ENCODE measurements at regions not wholly inside any gene's neighbourhood (a gene's known extent, or its start where the extent isn't known, plus 50 kb on each side); places are given as distances from the start of the nearest gene placed in this dataset.

DNA sequence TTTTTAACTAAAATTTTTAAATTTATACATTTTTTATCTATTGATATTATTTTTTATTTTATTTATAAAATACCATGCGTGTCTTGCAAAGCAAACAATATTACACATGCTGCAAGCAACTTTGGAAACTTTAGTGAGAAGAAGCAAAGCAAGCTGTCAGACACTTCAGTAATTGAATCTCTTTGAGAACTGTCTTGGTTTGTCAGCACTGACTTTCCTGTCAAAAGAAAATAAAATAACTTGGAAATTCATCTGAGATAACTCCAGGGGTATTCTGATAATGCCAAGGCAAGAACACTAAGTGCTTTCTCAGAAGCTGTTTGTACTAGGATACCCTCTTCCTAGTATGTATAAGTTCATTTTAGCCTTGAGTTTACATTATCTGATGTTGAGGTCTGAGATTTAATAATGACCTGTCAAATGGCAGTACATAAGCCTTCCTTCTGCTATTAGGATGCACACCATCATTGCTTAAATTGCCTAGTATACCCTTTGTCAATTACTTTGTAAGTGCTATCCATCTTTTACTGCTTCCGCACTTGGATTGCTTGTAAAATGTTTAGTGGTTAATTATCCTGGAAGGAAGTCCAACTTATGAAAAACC lies 624.2 kb upstream of the AGA start:
- no peak for DNase-seq

DNA sequence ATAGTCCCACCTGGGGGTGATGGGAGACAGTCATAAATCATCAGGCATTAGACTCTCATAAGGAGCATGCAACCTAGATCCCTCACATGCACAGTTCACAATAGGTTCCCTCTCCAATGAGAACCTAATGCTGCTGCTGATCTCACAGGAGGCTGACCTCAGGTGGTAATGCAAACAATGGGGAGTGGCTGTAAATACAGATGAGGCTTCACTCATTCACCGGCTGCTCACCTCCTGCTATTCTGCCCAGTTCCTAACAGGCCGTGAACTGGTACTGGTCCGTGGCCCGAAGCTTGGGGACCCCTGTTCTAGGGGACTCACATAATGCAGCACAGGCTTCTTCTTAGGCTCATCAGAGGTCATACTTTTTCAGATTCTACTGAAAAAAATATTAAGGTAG lies 625.9 kb upstream of the AGA start:
- DNase-seq: no peak

DNA sequence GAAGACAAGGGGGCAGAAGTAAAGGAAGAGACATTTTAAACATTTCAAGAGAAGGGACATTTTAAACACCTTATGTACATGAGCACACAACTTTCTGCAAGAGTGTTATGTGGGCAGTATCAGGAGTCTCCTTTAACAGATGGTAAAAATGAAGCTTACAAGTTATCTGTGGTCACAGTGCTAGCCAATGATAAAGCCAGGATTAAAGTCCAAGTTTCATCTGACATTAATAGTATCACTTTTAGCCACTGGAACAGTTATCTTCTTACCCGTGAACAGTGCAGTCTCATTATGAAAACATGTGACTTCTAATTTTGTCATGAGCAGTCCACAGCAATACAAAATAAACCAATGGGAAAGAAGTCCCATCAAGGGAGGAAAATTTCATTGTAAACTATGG lies 627.9 kb upstream of the AGA start:
- no peak for DNase-seq

DNA sequence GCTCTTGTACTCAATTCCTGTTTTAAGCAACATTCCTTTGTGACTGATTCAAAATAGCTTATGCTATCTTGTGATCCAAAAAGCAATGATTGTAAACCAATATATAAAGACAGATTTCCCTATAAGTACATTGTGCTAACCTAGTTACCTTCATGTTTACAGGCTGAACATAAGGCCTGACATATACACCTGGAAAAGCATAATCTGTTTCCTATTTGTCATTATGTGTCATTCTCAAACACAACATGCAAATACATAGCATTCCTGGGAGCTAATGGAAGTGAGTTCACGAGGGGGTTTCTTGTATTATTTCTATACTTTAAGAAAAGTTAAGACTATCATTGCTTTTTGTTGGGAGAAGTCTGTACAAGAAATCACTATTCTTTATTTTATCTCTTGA lies 638.1 kb upstream of the AGA start:
- DNase-seq: no peak

DNA sequence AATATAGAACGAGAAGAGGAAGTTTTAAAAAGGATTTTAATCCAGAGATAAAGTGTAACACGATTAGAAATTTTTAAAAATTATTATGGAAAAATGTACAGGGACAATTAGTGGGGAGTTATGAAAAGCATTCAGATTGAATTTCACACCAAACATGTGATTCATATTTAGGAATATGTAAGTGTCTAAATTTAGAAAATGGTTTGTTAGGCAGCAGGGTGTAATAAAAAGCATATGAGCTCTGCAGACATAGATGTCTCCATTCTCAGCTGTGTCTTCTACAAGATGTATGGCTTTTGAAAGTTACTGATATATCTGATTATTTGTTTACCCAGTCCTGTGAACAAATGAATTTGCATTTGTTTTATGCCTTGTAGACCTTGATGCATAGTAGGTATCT lies 638.9 kb upstream of the AGA start:
- DNase-seq: no peak

DNA sequence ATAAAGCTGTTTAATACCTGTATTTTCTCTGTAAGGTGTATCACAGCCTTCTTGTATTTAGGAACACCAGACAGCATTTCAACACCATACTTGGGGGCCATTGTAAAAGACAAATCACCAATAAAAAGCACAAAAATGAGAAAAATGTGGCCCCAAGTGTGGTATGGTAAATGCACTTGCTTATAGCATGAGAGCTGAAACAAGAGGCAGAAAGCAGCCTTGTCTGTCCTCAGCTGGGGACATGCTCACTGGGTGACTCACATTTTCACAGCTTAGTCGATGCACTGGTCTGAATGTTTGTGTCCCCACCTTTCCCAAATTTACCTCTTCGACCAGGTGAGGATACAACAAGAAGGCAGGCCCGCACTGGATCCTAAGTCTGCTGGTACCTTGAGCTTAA lies 639.7 kb upstream of the AGA start:
- DNase-seq: no peak

DNA sequence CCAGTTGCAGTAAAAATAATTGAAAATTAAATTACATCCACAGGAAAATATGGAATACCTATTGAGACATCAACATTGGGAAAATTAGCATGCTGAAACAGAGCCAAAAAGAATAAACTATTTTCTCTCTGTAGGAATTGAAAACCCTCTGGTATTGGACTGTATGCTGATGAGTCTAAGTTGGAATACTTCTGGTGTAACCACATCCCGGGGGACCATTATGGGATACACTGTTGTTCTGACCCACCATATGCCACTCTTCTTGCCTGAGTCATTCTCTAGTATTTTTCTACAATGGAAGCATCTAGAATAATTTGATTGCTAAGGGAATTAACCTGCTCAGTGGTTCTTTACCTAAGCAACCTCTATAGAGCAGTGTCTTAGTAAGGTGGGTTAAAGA lies 640.7 kb upstream of the AGA start:
- no peak for DNase-seq

DNA sequence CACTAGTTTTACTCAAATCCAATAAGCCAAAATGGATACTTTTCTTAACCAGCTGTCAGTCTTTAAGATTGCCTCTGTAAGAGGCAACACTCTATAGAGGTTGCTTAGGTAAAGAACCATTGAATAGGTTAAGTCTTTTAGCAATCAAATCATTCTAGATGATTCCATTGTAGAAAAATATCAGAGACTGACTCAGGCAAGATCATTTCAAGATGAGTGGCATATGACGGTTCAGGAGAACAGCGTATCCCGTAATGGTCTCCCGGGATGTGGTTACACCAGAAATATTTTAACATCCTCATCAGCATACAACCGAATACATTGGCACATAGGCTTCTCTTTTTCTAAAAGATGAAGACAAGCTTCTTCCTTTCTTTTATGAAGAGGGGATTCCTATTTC lies 641.7 kb upstream of the AGA start:
- DNase-seq: no peak

DNA sequence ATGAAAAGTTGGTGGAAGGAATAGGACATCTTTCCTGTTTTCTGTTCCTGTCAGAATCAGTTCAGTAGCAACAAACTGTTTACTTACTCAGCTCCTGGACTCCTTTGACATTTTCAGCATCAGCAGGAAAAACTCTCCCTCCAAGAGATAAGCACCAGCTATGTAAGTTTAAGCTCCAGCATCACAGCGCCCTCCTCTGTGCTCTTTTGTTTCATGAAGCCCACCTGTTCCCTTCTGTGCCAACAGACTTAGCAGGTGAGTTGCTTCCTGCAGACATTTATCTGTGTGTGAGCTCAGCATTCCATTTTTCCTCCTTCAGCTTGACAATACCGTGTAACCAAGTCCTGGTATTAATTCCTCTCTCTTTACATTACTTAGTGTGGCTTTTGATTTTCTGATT lies 644.1 kb upstream of the AGA start:
- DNase-seq: no peak

DNA sequence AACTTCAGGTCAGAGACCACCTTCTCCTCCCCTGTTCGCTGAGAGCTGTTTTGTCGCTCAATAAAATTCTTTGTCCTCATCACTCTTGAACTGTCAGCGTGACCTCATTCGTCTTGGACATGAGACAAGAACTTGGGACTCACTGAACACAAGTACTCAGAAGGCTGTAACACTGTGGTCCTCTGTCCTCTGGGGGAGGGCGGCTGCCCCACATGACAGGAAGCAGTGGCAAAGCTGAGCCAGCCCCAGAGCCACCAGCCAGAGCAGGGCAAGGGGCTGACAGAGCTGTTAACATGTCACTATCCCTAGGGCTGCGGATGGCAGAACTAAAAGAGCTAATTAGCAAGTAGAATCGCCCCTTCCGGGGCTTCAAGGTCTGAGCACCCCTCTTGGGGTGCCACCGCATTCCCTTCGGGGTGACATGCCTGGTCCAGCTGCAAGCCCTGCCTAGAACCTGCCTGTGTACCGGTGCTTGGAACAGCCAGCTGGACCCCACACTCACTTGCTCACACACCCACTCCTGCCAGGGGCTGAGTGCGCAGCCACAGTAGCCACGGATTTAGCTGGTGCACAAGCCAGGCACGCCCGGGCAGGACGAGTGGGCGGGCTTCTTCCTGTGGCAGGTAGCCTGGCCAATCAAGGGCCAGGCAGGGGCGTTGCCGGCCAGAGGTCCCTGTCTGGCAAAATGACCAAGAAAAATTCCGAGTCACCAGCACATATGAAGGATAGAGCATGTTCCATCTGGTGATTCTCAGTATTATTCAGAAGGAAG lies 648.6 kb upstream of the AGA start:
- DNase-seq: no peak

DNA sequence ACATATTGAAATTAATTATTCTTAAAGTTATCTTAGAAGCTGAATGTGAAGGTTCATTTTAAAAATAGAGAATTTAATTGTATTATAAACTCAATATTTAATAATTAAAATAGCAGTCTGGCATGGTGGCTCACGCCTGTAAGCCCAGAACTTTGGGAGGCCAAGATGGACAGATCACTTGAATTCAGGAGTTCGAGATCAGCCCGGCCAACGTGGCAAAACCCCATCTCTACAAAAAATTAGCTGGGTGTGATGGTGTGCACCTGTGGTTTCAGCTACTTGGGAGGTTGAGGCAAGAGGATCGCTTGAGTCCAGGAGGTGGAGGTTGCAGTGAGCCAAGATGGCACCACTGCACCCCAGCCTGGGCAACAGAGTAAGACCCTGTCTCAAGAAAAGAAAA lies 659.9 kb upstream of the AGA start:
- no peak for DNase-seq

DNA sequence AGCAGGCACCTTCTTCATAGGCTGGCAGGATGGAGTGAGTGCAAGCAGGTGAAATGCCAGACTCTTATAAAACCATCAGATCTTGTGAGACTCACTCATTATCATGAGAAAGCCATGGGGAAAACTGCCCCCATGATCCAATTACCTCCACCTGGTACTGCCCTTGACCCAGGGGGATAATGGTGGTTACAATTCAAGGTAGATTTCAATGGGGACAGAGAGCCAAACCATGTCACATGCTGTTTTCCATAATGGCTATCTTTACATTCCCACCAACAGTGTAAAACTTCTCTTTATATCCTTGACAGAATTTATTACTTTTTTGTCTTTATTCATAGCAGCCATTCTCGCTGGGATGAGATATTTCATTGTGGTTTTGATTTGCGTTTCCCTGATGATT lies 663.0 kb upstream of the AGA start:
- no peak for DNase-seq

DNA sequence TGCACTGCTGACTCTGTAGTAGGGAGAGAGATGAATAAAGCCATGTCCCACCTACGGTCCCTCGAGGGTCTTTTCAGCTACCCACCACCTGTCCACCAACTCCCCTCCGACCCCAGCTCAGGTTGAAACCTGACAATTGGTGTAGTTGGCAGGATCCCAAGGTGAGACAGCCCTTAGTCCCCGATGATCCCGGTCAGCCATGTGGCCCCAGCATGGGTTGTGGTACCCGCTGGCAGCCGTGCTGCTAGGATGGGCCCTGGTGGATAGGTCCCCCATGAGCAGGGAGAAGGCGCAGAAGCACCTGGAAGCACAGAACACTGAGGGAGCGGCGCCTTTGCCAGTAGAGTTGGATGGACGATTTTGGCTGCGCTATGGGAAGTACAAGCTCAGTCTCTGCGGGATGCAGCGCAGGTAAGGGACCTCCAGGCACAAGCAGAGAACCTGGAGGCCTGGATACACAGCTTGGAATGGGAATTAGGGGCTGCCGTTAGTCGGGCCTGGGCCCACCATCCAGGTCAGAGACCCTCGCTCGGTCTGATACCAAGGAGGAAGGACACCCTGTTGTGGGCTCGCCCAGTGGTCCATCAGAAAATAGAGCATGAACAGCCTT lies 694.6 kb upstream of the AGA start:
- DNase-seq: no peak

DNA sequence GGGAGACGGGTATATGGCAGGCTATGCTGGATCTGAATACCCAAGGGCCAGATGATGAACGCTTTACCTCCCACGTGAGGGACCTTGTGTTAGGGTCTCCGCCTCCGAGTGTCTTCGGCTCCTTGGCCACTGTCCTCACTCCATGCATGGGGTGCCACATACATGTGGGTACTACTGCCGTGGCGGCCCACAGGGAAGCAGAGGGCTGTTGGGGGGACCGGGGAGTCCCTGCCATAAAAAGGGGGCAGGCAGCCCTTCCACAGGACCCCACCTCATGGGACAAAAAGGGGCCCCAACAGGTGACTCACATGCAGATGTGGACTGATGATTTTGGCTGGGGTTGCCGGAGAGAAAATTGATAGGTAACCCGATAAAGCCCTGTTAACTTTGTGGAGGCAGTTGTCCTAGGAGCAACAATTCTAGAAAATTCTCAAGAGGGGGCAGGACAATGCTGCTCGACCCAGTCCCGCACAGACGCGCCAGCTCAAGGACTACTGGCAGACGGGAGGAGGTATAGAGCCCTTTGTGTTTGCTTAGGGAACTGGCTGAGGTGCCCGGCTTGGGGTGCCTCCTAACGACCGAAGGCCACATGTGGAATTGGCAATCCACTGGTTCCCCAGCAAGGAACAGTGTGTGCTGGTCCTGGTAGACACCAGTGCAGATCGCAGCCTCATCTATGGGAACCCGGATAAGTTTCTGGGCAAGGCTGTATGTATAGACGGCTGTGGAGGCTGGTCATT lies 695.7 kb upstream of the AGA start:
- no peak for DNase-seq

DNA sequence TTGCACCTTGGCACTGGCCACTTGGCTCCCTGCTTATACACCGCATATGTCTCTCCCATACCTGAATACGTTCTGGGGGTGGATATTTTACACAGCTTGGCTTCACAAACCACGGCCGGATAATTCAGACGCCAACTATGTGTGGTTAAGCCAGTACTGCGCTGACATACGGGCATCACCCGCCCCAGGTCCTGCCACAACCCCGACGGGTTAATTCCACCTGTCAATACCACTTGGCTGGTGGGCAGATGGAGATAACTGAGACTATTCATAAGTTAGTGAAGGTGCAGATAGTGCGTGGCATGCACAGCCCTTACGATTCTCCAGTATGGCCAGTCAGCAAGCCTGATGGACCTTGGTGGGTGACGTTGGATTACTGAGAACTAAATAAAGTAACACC lies 696.3 kb upstream of the AGA start:
- DNase-seq: no peak

DNA sequence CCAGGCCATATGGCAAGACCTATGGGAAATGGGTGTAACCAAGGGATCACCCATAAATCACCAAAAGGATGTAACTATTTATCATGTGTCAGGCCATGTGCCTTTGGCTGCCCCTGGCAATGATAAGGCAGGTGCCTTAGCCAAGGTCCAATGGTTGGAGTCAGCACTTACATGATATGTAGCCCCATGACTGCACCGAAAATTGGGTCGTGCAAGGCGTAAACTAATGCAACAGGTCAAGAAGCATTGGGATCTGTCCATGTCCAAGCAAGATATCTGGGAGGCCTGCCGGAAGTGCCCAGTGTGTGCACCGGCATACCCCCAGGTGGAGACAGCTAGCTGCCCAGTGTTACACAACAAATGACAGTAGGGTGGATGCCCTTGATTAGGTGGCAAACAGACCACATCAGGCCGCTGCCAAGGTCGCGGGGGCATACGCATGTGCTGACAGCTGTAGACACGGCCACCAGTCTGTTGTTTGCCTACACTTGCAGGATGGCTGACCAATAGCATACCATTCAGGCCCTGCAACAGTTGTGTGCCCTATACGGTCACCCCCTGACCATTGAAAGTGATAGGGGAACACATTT lies 698.2 kb upstream of the AGA start:
- no peak for DNase-seq

DNA sequence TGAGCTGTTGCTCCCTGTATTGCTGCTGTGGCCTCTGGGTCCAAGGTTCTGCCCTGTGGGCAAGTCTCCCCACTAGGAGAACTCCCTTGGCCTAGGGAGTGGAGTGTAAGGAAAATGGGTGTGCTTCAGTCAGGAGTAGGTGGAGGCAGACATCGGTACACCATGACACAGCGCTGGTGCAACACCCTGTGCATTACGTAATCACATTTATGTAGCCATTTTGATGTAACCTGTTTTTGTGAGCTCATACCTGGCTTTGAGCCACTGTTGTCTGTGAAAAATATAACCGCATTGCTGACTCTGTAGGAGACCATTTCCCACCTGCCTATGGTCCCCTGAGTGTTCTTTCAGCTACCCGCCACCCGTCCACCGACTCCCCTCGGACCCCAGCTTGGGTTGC lies 700.5 kb upstream of the AGA start:
- DNase-seq: no peak

DNA sequence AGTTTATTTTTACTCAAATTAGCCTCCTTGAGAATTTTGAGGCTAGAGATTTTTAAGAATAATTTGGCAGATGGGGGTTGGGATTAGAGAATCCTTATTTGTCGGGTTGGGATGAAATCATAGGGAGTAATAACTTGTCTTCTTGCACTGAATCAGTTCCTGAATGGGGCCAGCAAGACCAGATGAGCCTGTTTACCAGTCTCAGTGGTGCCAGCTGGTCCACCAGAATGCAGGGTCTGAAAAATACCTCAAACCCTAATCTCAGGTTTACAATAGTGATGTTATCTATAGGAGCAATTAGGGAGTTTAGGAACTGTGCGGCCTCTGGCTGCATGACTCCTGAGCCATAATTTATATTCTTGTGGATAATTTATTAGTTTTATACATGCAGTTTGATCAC lies 705.9 kb upstream of the AGA start:
- no peak for DNase-seq

DNA sequence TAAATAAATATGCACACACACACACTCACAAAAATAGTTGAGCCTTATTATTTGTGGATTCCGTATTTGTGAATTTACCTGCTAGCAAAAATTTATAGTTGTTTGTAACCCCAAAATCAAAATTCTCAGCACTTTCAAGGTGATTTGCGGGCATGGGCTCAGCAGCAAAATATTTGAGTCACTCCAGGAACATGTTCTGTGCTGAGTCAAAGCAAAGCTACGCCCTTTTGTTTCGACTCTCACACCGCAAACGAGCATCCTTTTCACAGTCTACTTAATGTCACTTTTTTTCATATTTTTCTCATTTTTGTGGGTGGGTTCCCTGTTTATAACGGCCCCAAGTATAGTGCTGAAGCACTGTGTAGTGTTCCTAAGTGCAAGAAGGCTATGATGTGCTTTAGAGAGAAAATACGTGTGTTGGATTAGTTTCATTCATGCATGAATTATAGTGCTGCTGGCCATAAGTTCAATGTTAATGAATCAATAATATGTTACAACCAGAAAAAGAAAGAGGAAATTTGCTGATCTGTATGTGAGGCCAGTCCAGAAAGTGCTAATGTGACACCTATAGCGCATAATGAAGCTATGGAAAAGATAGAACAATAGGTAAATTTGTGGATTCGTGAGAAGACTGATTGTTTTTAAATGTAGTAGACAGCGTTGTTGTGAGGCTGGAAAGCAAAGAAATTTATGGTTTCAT lies 723.2 kb upstream of the AGA start:
- DNase-seq: no peak

DNA sequence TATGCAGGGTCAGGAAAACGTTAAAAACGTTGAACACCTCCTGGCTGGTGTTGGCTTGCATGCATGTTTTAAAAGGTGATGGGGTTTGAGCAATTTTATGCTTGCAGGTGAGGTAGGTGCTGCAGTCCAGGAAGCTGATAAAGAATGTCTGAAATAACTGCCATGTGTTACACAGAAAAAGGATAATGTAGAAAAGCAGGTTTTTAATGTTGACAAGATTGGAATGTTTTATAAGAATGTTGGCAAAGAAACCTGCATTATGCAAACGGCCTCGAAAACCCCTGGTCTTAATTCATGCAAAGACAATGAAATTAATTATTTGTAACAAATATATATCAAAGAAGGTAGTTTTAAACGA lies 723.7 kb upstream of the AGA start:
- no peak for DNase-seq

DNA sequence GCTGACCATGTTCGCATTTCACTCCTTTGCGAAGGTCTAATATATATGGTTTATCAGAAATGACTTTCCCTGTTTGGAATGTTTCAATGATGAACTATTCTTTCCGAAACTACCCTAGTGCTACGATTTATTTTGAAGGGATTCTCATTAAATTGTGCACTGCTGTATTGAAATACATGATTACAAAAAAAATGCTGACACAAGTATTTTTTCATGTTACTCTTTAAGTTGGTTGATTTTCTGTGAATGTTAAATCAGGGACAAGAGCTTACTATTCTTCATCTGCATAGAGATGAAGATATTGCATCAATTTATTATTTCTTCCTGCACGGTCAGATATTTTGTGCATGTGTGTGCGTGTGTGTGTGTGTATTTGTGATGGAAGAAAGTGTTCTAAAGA lies 731.5 kb upstream of the AGA start:
- DNase-seq: no peak

DNA sequence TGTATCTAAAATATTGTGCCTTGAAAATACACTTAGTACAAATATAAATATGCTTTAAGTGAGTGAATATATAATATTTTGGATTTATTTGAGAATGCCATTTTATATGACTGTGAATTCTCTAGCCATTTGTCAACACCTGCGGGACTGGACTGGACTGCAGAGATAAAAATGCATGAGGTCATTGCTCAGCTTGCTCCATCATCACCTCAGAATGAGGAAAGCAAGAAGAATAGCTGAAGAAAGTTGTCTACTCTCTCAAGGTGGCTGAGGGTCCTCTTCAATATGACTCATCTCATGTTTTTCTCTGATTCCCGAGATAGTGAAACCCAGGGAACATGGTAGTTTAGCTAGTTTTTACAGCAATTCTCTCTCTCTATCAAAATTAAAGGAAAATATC lies 732.5 kb upstream of the AGA start:
- no peak for DNase-seq

DNA sequence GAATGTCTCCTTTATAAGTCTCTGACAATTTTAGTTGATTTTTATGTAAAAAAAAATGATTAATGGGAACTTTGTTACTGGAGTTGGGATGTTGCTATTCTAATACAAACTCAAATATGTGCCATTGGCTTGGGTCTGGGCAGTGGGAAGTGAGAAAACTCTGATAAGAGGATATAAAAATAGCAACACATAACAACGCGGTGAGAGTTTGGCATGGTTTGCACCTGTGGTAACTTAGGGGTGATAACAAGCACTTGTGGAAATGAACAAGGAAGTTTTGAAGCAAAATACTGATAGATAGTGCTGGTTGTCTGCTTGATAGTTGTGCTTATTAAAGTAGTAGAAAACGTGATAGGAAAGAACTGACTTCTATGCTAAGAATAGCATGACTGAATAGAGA lies 743.3 kb upstream of the AGA start:
- no peak for DNase-seq
